Ureter (tissue), 1 donor: ENCODE measurements at regions not wholly inside any gene's neighbourhood (a gene's known extent, or its start where the extent isn't known, plus 50 kb on each side); places are given as distances from the start of the nearest gene placed in this dataset.

Experiments
- DNase-seq: peaks from one replicate; pipeline ENCODE4 v3.0.0-alpha.2; 2020; ENCODE audit warnings: low spot score
- donor health status: DM: yes; HTN: yes; CAD: no.

- peak; percentile 61 for DNase-seq
Measured at GRCh38 chr2:56444339-56444738, 260.5 kb downstream of the CCDC85A start.

GRCh38 chr2:56448403-56449001, 264.7 kb downstream of the CCDC85A start:
- no peak for DNase-seq

GRCh38 chr2:56449002-56449431, 265.2 kb downstream of the CCDC85A start:
- peak; percentile 70 for DNase-seq

GRCh38 chr2:56449449-56449860, 265.7 kb downstream of the CCDC85A start:
- no peak for DNase-seq

GRCh38 chr2:56450047-56450446, 266.3 kb downstream of the CCDC85A start:
- DNase-seq = no peak

GRCh38 chr2:56450772-56451171, 267.0 kb downstream of the CCDC85A start:
- DNase-seq = no peak

GRCh38 chr2:56455642-56456041, 271.9 kb downstream of the CCDC85A start:
- DNase-seq = no peak

- no peak for DNase-seq
Measured at GRCh38 chr2:56456791-56457190, 273.0 kb downstream of the CCDC85A start.

GRCh38 chr2:56460508-56460907, 276.7 kb downstream of the CCDC85A start:
- no peak for DNase-seq

- DNase-seq = no peak
Measured at GRCh38 chr2:56464066-56464465, 280.3 kb downstream of the CCDC85A start.

GRCh38 chr2:56464613-56465012, 280.8 kb downstream of the CCDC85A start:
- no peak for DNase-seq

- no peak for DNase-seq
Measured at GRCh38 chr2:56465491-56465890, 281.7 kb downstream of the CCDC85A start.

- no peak for DNase-seq
Measured at GRCh38 chr2:56473524-56473923, 289.7 kb downstream of the CCDC85A start.

GRCh38 chr2:56474412-56475158, 290.8 kb downstream of the CCDC85A start:
- DNase-seq = no peak

- DNase-seq = no peak
Measured at GRCh38 chr2:56475191-56475590, 291.4 kb downstream of the CCDC85A start.

GRCh38 chr2:56476509-56477071, 292.8 kb downstream of the CCDC85A start:
- no peak for DNase-seq

- no peak for DNase-seq
Measured at GRCh38 chr2:56478027-56478426, 294.2 kb downstream of the CCDC85A start.

GRCh38 chr2:56483081-56483480, 299.3 kb downstream of the CCDC85A start:
- DNase-seq = no peak

GRCh38 chr2:56484906-56485305, 301.1 kb downstream of the CCDC85A start:
- DNase-seq = no peak

- no peak for DNase-seq
Measured at GRCh38 chr2:56500317-56500716, 316.5 kb downstream of the CCDC85A start.

- DNase-seq = no peak
Measured at GRCh38 chr2:56502616-56503015, 318.8 kb downstream of the CCDC85A start.

GRCh38 chr2:56505885-56506284, 322.1 kb downstream of the CCDC85A start:
- DNase-seq = no peak

- DNase-seq = no peak
Measured at GRCh38 chr2:56508662-56509061, 324.9 kb downstream of the CCDC85A start.
